ENCODE measurements at regions not wholly inside any gene's neighbourhood (a gene's known extent, or its start where the extent isn't known, plus 50 kb on each side); places are given as distances from the start of the nearest gene placed in this dataset.

DNA sequence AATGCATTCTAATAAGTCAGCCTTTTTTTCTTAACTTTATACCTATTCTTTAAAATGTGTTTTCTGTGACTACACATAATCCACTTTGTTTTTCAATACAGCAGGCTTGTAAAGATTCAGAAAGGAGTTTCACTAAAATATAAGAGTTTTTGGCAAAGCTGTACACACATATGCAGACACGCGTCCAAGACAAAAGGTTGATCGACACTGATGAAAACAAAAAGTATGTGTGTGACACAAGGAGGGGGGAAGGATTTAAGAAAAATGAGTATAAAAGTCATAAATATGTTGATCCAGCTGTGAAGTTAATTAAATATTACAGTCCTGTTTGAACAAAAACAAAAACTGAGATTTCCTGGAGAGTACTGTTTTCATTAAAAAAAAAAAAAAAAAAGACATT lies 294.5 kb upstream of the RARB start:
- no peaks in the 10 kb centered on the region for H3K4me1 ChIP-seq (ENCODE audit: control insufficient read depth in 3 of 3, insufficient read depth in 2 of 3, low read depth in 1 of 3, low read length in 2 of 3)
- H3K4me3 ChIP-seq (ENCODE audit: low read depth in 1 of 3, low read length in 3 of 3), result no peak overlapping the region
- no peaks in the 10 kb centered on the region for H3K36me3 ChIP-seq (ENCODE audit: control insufficient read depth in 3 of 3, insufficient read depth in 2 of 3, low read depth in 1 of 3, low read length in 3 of 3)
- no peaks in the 10 kb centered on the region for H3K9me3 ChIP-seq (ENCODE audit: control insufficient read depth in 2 of 2, insufficient read depth in 1 of 2, low read depth in 1 of 2, low read length in 1 of 2)
- H3K27ac ChIP-seq (ENCODE audit: low read depth in 1 of 3, low read length in 2 of 3), result no peak overlapping the region
- DNase-seq (no peak), FAIRE-seq (no peak)
- no peaks in the 10 kb centered on the region for H3K27me3 ChIP-seq (ENCODE audit: control insufficient read depth in 3 of 3, insufficient read depth in 3 of 3, low read length in 3 of 3)
- WGBS, 3 donors, result 86 to 97% (median 91%) methylated on average over 3 of the region's 3 CpGs

- no peaks in the 10 kb centered on the region for H3K36me3 ChIP-seq (ENCODE audit: control insufficient read depth in 3 of 3, insufficient read depth in 2 of 3, low read depth in 1 of 3, low read length in 3 of 3)
- DNase-seq, result no peak
- no peak for FAIRE-seq
- H3K9me3 ChIP-seq (ENCODE audit: control insufficient read depth in 2 of 2, insufficient read depth in 1 of 2, low read depth in 1 of 2, low read length in 1 of 2), result no peaks in the 10 kb centered on the region
- no peak overlapping the region for H3K27ac ChIP-seq (ENCODE audit: low read depth in 1 of 3, low read length in 2 of 3)
- H3K4me1 ChIP-seq (ENCODE audit: control insufficient read depth in 3 of 3, insufficient read depth in 2 of 3, low read depth in 1 of 3, low read length in 2 of 3), result no peaks in the 10 kb centered on the region
- WGBS, 3 donors, result 86 to 93% (median 88%) methylated on average over 2 of the region's 2 CpGs
- H3K4me3 ChIP-seq (ENCODE audit: low read depth in 1 of 3, low read length in 3 of 3), result no peak overlapping the region
- no peaks in the 10 kb centered on the region for H3K27me3 ChIP-seq (ENCODE audit: control insufficient read depth in 3 of 3, insufficient read depth in 3 of 3, low read length in 3 of 3)
Observed at GRCh38 chr3:25137606-25138005, 290.5 kb upstream of the RARB start.

DNA sequence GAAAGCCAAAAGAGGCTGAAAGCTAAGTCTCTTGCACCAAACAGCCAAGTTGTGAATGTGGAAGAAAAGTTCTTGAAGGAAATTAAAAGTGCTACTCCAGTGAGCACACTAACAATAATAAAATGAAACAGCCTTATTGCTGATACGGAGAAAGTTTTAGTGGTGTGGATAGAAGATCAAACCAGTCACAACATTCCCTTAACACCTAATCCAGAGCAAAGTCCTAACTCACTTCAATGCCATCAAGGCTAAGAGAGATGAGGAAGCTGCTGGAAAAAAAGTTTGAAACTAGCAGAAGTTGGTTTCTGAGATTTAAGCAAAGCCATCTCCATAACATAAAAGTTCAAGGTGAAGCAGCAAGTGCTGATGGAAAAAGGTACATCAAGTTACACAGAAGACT lies 288.8 kb upstream of the RARB start:
- 30 to 71% (median 47%) methylated on average over 1 of the region's 1 CpG for WGBS, 3 donors
- Histone ChIP-seq H3K27ac (ENCODE audit: low read depth in 1 of 3, low read length in 2 of 3) (no peak overlapping the region), H3K9me3 (ENCODE audit: control insufficient read depth in 2 of 2, insufficient read depth in 1 of 2, low read depth in 1 of 2, low read length in 1 of 2) (no peaks in the 10 kb centered on the region), H3K4me3 (ENCODE audit: low read depth in 1 of 3, low read length in 3 of 3) (no peak overlapping the region), H3K36me3 (ENCODE audit: control insufficient read depth in 3 of 3, insufficient read depth in 2 of 3, low read depth in 1 of 3, low read length in 3 of 3) (no peaks in the 10 kb centered on the region), H3K27me3 (ENCODE audit: control insufficient read depth in 3 of 3, insufficient read depth in 3 of 3, low read length in 3 of 3) (no peaks in the 10 kb centered on the region), H3K4me1 (ENCODE audit: control insufficient read depth in 3 of 3, insufficient read depth in 2 of 3, low read depth in 1 of 3, low read length in 2 of 3) (no peaks in the 10 kb centered on the region)
- DNase-seq (peak; percentile 17 to 32), FAIRE-seq (no peak)

- no peaks in the 10 kb centered on the region for H3K4me1 ChIP-seq (ENCODE audit: control insufficient read depth in 3 of 3, insufficient read depth in 2 of 3, low read depth in 1 of 3, low read length in 2 of 3)
- FAIRE-seq (no peak), DNase-seq (no peak)
- H3K36me3 ChIP-seq (ENCODE audit: control insufficient read depth in 3 of 3, insufficient read depth in 2 of 3, low read depth in 1 of 3, low read length in 3 of 3), result no peaks in the 10 kb centered on the region
- H3K4me3 ChIP-seq (ENCODE audit: low read depth in 1 of 3, low read length in 3 of 3), result no peak overlapping the region
- H3K27ac ChIP-seq (ENCODE audit: low read depth in 1 of 3, low read length in 2 of 3), result no peak overlapping the region
- H3K9me3 ChIP-seq (ENCODE audit: control insufficient read depth in 2 of 2, insufficient read depth in 1 of 2, low read depth in 1 of 2, low read length in 1 of 2), result no peaks in the 10 kb centered on the region
- no peaks in the 10 kb centered on the region for H3K27me3 ChIP-seq (ENCODE audit: control insufficient read depth in 3 of 3, insufficient read depth in 3 of 3, low read length in 3 of 3)
- WGBS, 3 donors, result 55 to 61% (median 60%) methylated on average over 6 of the region's 6 CpGs
Observed at GRCh38 chr3:25142609-25143355, 285.3 kb upstream of the RARB start.

DNA sequence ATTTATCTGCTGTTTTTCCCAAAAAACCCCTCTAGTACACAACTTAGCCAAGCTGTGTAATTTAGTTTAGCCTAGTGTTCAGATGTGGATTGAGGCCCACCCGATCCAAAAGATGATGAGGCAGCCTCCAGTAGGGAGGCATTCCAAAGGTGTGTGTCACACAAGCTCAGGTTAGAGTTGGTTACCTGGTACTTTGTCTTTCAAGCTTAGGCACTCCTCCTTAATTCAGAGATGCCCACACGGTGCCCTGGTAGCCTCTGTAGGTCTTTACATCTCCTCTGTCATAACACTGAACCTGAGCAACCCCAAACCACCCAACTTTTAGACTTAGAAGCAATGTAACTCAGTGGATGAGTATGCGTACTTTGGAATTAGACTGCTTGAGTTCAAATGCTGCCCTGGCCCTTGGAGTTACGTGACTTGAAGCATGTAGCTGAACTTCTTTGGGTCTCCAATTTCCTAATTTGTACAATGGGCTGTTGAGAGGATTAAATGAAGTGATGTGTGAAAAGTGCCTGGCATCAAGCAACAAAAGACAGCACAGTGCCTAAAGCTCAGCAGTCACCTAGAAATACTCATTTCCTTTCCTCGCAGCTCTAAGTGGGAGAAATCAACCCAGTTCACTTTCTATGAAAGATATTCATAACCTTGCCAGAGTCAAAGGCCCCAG lies 284.6 kb upstream of the RARB start:
- 69 to 80% (median 74%) methylated on average over 5 of the region's 5 CpGs for WGBS, 3 donors
- FAIRE-seq (no peak), DNase-seq (no peak)
- Histone ChIP-seq H3K27ac (ENCODE audit: low read depth in 1 of 3, low read length in 2 of 3) (no peak overlapping the region), H3K4me3 (ENCODE audit: low read depth in 1 of 3, low read length in 3 of 3) (no peak overlapping the region), H3K9me3 (ENCODE audit: control insufficient read depth in 2 of 2, insufficient read depth in 1 of 2, low read depth in 1 of 2, low read length in 1 of 2) (no peaks in the 10 kb centered on the region), H3K27me3 (ENCODE audit: control insufficient read depth in 3 of 3, insufficient read depth in 3 of 3, low read length in 3 of 3) (no peaks in the 10 kb centered on the region), H3K4me1 (ENCODE audit: control insufficient read depth in 3 of 3, insufficient read depth in 2 of 3, low read depth in 1 of 3, low read length in 2 of 3) (no peaks in the 10 kb centered on the region), H3K36me3 (ENCODE audit: control insufficient read depth in 3 of 3, insufficient read depth in 2 of 3, low read depth in 1 of 3, low read length in 3 of 3) (no peaks in the 10 kb centered on the region)

DNA sequence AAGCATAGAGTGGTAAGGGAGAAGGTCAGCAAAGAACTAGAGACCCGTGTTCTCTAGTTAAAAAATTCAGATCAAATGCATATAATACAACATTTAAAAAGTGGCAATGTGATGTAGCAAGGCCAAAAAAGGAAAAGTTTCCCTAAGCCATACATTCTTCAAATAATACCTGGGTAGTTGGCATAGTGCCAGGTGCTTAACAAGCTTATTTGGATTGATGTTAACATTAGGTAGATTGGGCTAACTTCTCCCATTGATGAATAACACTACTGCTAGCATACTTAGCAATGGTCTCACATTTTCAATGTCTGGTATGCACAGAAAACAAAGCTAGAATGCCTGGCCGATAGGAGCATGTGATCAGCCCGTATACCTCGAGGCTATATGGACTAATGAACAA lies 283.6 kb upstream of the RARB start:
- FAIRE-seq, result no peak

DNA sequence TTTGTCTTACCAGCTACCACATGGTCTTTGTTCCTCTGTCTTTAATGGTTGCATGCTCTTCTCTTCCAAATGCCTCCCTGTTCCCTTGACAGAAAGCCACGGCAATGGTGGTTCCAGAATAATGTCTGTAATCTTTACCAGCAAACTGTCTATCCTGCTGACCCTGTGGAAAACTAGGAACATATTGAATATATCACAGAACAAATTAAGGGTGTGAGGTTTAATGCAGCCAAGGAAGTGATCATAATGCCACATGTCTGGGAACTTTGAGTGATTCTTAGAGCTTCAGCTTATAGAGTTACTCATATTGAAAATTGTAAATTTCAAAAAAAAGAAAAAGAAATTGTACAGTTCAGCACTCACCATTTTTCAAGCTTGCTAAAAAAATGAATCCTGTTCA lies 282.9 kb upstream of the RARB start:
- 73 to 82% (median 79%) methylated on average over 1 of the region's 1 CpG for WGBS, 3 donors
- Histone ChIP-seq H3K9me3 (ENCODE audit: control insufficient read depth in 2 of 2, insufficient read depth in 1 of 2, low read depth in 1 of 2, low read length in 1 of 2) (no peaks in the 10 kb centered on the region), H3K27ac (ENCODE audit: low read depth in 1 of 3, low read length in 2 of 3) (no peak overlapping the region), H3K4me1 (ENCODE audit: control insufficient read depth in 3 of 3, insufficient read depth in 2 of 3, low read depth in 1 of 3, low read length in 2 of 3) (no peaks in the 10 kb centered on the region), H3K4me3 (ENCODE audit: low read depth in 1 of 3, low read length in 3 of 3) (no peak overlapping the region), H3K27me3 (ENCODE audit: control insufficient read depth in 3 of 3, insufficient read depth in 3 of 3, low read length in 3 of 3) (no peaks in the 10 kb centered on the region), H3K36me3 (ENCODE audit: control insufficient read depth in 3 of 3, insufficient read depth in 2 of 3, low read depth in 1 of 3, low read length in 3 of 3) (no peaks in the 10 kb centered on the region)
- no peak for DNase-seq
- no peak for FAIRE-seq

More for the DNA sequence above, 283.6 kb upstream of the RARB start:
- no peaks in the 10 kb centered on the region for H3K27me3 ChIP-seq (ENCODE audit: control insufficient read depth in 3 of 3, insufficient read depth in 3 of 3, low read length in 3 of 3)
- WGBS, 3 donors, result 54 to 76% (median 67%) methylated on average over 4 of the region's 4 CpGs
- H3K27ac ChIP-seq (ENCODE audit: low read depth in 1 of 3, low read length in 2 of 3), result no peak overlapping the region
- H3K36me3 ChIP-seq (ENCODE audit: control insufficient read depth in 3 of 3, insufficient read depth in 2 of 3, low read depth in 1 of 3, low read length in 3 of 3), result no peaks in the 10 kb centered on the region
- no peak for DNase-seq
- no peaks in the 10 kb centered on the region for H3K4me1 ChIP-seq (ENCODE audit: control insufficient read depth in 3 of 3, insufficient read depth in 2 of 3, low read depth in 1 of 3, low read length in 2 of 3)
- no peak overlapping the region for H3K4me3 ChIP-seq (ENCODE audit: low read depth in 1 of 3, low read length in 3 of 3)
- H3K9me3 ChIP-seq (ENCODE audit: control insufficient read depth in 2 of 2, insufficient read depth in 1 of 2, low read depth in 1 of 2, low read length in 1 of 2), result no peaks in the 10 kb centered on the region

GRCh38 chr3:25150199-25150598 lies 277.9 kb upstream of the RARB start:
- Histone ChIP-seq H3K36me3 (ENCODE audit: control insufficient read depth in 3 of 3, insufficient read depth in 2 of 3, low read depth in 1 of 3, low read length in 3 of 3) (no peaks in the 10 kb centered on the region), H3K4me1 (ENCODE audit: control insufficient read depth in 3 of 3, insufficient read depth in 2 of 3, low read depth in 1 of 3, low read length in 2 of 3) (no peaks in the 10 kb centered on the region), H3K4me3 (ENCODE audit: low read depth in 1 of 3, low read length in 3 of 3) (no peak overlapping the region), H3K9me3 (ENCODE audit: control insufficient read depth in 2 of 2, insufficient read depth in 1 of 2, low read depth in 1 of 2, low read length in 1 of 2) (no peaks in the 10 kb centered on the region), H3K27me3 (ENCODE audit: control insufficient read depth in 3 of 3, insufficient read depth in 3 of 3, low read length in 3 of 3) (no peaks in the 10 kb centered on the region), H3K27ac (ENCODE audit: low read depth in 1 of 3, low read length in 2 of 3) (no peak overlapping the region)
- 84 to 96% (median 93%) methylated on average over 1 of the region's 1 CpG for WGBS, 3 donors
- DNase-seq, result no peak
- no peak for FAIRE-seq
